H1 (cell line): ENCODE measurements at regions not wholly inside any gene's neighbourhood (a gene's known extent, or its start where the extent isn't known, plus 50 kb on each side); places are given as distances from the start of the nearest gene placed in this dataset.

Experiments used
- CTCF ChIA-PET: fragments of 300-600 bp; sonication (Branson Sonifier 250); formaldehyde crosslinking; loops from one replicate; lab custom pipeline; 2021; ENCODE audit not compliant: partially characterized antibody; lab: Charles Lee
- POLR2A ChIA-PET: fragments of 300-600 bp; sonication (Branson Sonifier 250); formaldehyde crosslinking; loops from one replicate; lab custom pipeline; 2021; ENCODE audit warnings: inconsistent platforms; ENCODE audit not compliant: partially characterized antibody; lab: Charles Lee
- DNase-seq, 2 experiments: peaks; one replicate each; pipeline versions ENCODE4 v3.0.0 to v3.0.0-alpha.2; 2010 to 2022; ENCODE audit warnings: low spot score in 2 of 2, low read depth in 1 of 2, mixed read lengths in 1 of 2
- FAIRE-seq: peaks from 2 replicates; lab custom pipeline; 2011; peaks lifted over from hg19 to GRCh38; lab: Jason Lieb, UNC
- H2AFZ ChIP-seq: 2 replicates; pipeline ENCODE4 v1.8.1; 2012; ENCODE audit warnings: low read length, inconsistent platforms
- H2AK5ac ChIP-seq: 2 replicates; pipeline ENCODE4 v1.6.1; 2013; ENCODE audit warnings: low read depth, low read length
- H2BK120ac ChIP-seq: replicated peaks from 2 replicates; pipeline ENCODE3; 2013; ENCODE audit warnings: low read depth, low read length, inconsistent platforms
- H2BK12ac ChIP-seq: 2 replicates; pipeline ENCODE4 v1.6.1; 2013; ENCODE audit warnings: low read depth, low read length
- H2BK15ac ChIP-seq: 2 replicates; pipeline ENCODE4 v1.6.1; 2013; ENCODE audit warnings: low read length
- H2BK20ac ChIP-seq: 2 replicates; pipeline ENCODE4 v1.6.1; 2013; ENCODE audit warnings: low read length
- H2BK5ac ChIP-seq: 2 replicates; pipeline ENCODE4 v1.6.1; 2013; ENCODE audit warnings: low read depth, low read length
- H3K14ac ChIP-seq: 2 replicates; pipeline ENCODE4 v1.6.1; 2013; ENCODE audit warnings: inconsistent platforms; ENCODE audit not compliant: insufficient read length
- H3K18ac ChIP-seq: 2 replicates; pipeline ENCODE4 v1.6.1; 2013; ENCODE audit warnings: low read length; ENCODE audit errors: extremely low read depth
- H3K23ac ChIP-seq: 2 replicates; pipeline ENCODE4 v1.6.1; 2013; ENCODE audit warnings: inconsistent platforms; ENCODE audit not compliant: insufficient read length
- H3K23me2 ChIP-seq: 2 replicates; pipeline ENCODE4 v1.6.1; 2013; ENCODE audit warnings: low read depth, low read length
- H3K27ac ChIP-seq: 2 replicates; pipeline ENCODE4 v1.6.1; 2011; ENCODE audit warnings: low read depth, low read length, inconsistent platforms
- H3K27me3 ChIP-seq, 4 experiments: replicated peaks in 1 of 4; 1 replicate in 1 of 4; 2 replicates in 3 of 4; pipeline versions ENCODE4 v1.6.1 to v1.8.1; 2011 to 2013; ENCODE audit warnings: low read length in 3 of 4, mild to moderate bottlenecking in 3 of 4, inconsistent platforms in 2 of 4, mixed read lengths in 2 of 4, moderate library complexity in 1 of 4; ENCODE audit not compliant: control insufficient read depth in 3 of 4, insufficient read depth in 3 of 4; ENCODE audit errors: extremely low read depth in 1 of 4
- H3K36me3 ChIP-seq, 4 experiments: 2 replicates each; pipeline versions ENCODE4 v1.6.1 to v1.8.1; 2011 to 2013; ENCODE audit warnings: mild to moderate bottlenecking in 4 of 4, low read length in 3 of 4, moderate library complexity in 2 of 4, control low read depth in 1 of 4, inconsistent platforms in 1 of 4; ENCODE audit not compliant: insufficient read depth in 4 of 4, control insufficient read depth in 2 of 4
- H3K4ac ChIP-seq: replicated peaks from 2 replicates; pipeline ENCODE3; 2013; ENCODE audit warnings: low read length, low read depth, mixed read lengths, inconsistent platforms; ENCODE audit not compliant: insufficient read length
- H3K4me1 ChIP-seq, 4 experiments: replicated peaks in 1 of 4; 1 replicate in 1 of 4; 2 replicates in 3 of 4; pipeline versions ENCODE4 v1.6.1 to v1.8.1; 2011 to 2013; ENCODE audit warnings: low read length in 3 of 4, inconsistent platforms in 2 of 4, mixed read lengths in 1 of 4; ENCODE audit not compliant: insufficient read depth in 4 of 4, control insufficient read depth in 3 of 4
- H3K4me2 ChIP-seq, 2 experiments: 2 replicates each; pipeline versions ENCODE4 v1.6.1 to v1.8.1; 2011 to 2013; ENCODE audit warnings: low read depth in 2 of 2, low read length in 2 of 2, control low read depth in 1 of 2, inconsistent platforms in 1 of 2, mild to moderate bottlenecking in 1 of 2; ENCODE audit not compliant: insufficient read depth in 1 of 2
- H3K4me3 ChIP-seq, 4 experiments: fragments of 200-600, 300-600 bp in 1 of 4; sonication (generic), shearing (Covaris generic), sonication (Bioruptor Twin) in 1 of 4; 2 replicates each; pipeline versions ENCODE4 v1.5.1 to v1.8.1; 2011 to 2016; ENCODE audit warnings: low read length in 4 of 4, low read depth in 3 of 4, control low read depth in 2 of 4, inconsistent platforms in 2 of 4, mild to moderate bottlenecking in 2 of 4, mixed read lengths in 1 of 4, moderate library complexity in 1 of 4; ENCODE audit not compliant: insufficient read depth in 2 of 4; ENCODE audit errors: extremely low read depth in 1 of 4
- H3K56ac ChIP-seq: replicated peaks from 2 replicates; pipeline ENCODE3; 2013; ENCODE audit warnings: low read depth, mild to moderate bottlenecking, mixed read lengths, low read length, inconsistent platforms; ENCODE audit not compliant: insufficient read length
- H3K79me1 ChIP-seq: 2 replicates; pipeline ENCODE4 v1.6.1; 2013; ENCODE audit warnings: low read depth, low read length, control low read depth
- H3K79me2 ChIP-seq, 2 experiments: 2 replicates each; pipeline versions ENCODE4 v1.6.1 to v1.8.1; 2012 to 2013; ENCODE audit warnings: low read length in 2 of 2, mild to moderate bottlenecking in 2 of 2, inconsistent platforms in 1 of 2; ENCODE audit not compliant: insufficient read depth in 2 of 2, control insufficient read depth in 1 of 2
- H3K9ac ChIP-seq, 4 experiments: replicated peaks in 1 of 4; 1 replicate in 1 of 4; 2 replicates in 3 of 4; pipeline versions ENCODE4 v1.6.1 to v1.8.1; 2011 to 2013; ENCODE audit warnings: low read depth in 3 of 4, low read length in 3 of 4, control low read depth in 2 of 4, mild to moderate bottlenecking in 2 of 4, moderate library complexity in 2 of 4, inconsistent platforms in 1 of 4; ENCODE audit errors: extremely low read depth in 1 of 4
- H3K9me3 ChIP-seq, 2 experiments: 2 replicates each; pipeline versions ENCODE4 v1.6.1 to v1.8.1; 2012 to 2013; ENCODE audit warnings: mild to moderate bottlenecking in 2 of 2, moderate library complexity in 2 of 2, control low read depth in 1 of 2, inconsistent platforms in 1 of 2, low read depth in 1 of 2, low read length in 1 of 2, mixed read lengths in 1 of 2; ENCODE audit not compliant: insufficient read depth in 2 of 2
- H4K20me1 ChIP-seq, 2 experiments: replicated peaks in 1 of 2; 2 replicates each; pipeline versions ENCODE3 to v1.8.1; 2011 to 2013; ENCODE audit warnings: inconsistent platforms in 2 of 2, low read length in 2 of 2, mild to moderate bottlenecking in 1 of 2; ENCODE audit not compliant: insufficient read depth in 2 of 2, control insufficient read depth in 1 of 2
- H4K5ac ChIP-seq: 2 replicates; pipeline ENCODE4 v1.6.1; 2013; ENCODE audit warnings: low read length, low read depth, mixed read lengths, inconsistent platforms; ENCODE audit not compliant: insufficient read length
- H4K8ac ChIP-seq: 2 replicates; pipeline ENCODE4 v1.8.0; 2013; ENCODE audit warnings: mild to moderate bottlenecking, moderate library complexity, low read length, inconsistent platforms; ENCODE audit not compliant: insufficient read depth; ENCODE audit errors: extremely low read depth
- H4K91ac ChIP-seq: replicated peaks from 2 replicates; pipeline ENCODE3; 2013; ENCODE audit warnings: low read length, mixed read lengths, inconsistent platforms; ENCODE audit not compliant: insufficient read length
- ATF2 ChIP-seq: IDR thresholded peaks from 2 replicates; pipeline ENCODE4 v1.6.1; 2012; ENCODE audit warnings: low read length, inconsistent platforms
- BCL11A ChIP-seq, 2 experiments: IDR thresholded peaks; one replicate each; pipeline ENCODE4 v1.6.1; 2011; ENCODE audit warnings: low read depth in 2 of 2, low read length in 2 of 2, mild to moderate bottlenecking in 2 of 2
- EZH2 ChIP-seq: fragments of 200-600 bp; sonication (generic); IDR thresholded peaks from 2 replicates; pipeline ENCODE4 v1.7.1; 2012; ENCODE audit warnings: low read depth, mild to moderate bottlenecking, moderate library complexity, low read length, inconsistent platforms; ENCODE audit not compliant: severe bottlenecking
- FOSL1 ChIP-seq: IDR thresholded peaks from 2 replicates; pipeline ENCODE4 v1.6.1; 2011; ENCODE audit warnings: mild to moderate bottlenecking, low read depth, low read length, moderate library complexity; ENCODE audit not compliant: insufficient read depth
- POU5F1 ChIP-seq: IDR thresholded peaks from 2 replicates; pipeline ENCODE4 v1.6.1; 2011; ENCODE audit warnings: low read depth, mild to moderate bottlenecking, low read length, moderate library complexity
- RAD21 ChIP-seq, 2 experiments: IDR thresholded peaks in 1 of 2; conservative IDR thresholded peaks in 1 of 2; 2 replicates each; pipeline ENCODE4 v1.6.1; 2011; ENCODE audit warnings: low read depth in 2 of 2, low read length in 2 of 2, improper control_type of control experiment in 1 of 2, inconsistent platforms in 1 of 2, mild to moderate bottlenecking in 1 of 2, moderate library complexity in 1 of 2
- RFX5 ChIP-seq: IDR thresholded peaks from 2 replicates; pipeline ENCODE4 v1.6.1; 2011; ENCODE audit warnings: low read depth, low read length, improper control_type of control experiment, borderline replicate concordance
- SAP30 ChIP-seq: fragments of 300-600 bp; sonication (generic); IDR thresholded peaks from 2 replicates; pipeline ENCODE4 v1.7.1; 2012; ENCODE audit warnings: low read length, moderate library complexity, mild to moderate bottlenecking, inconsistent platforms; ENCODE audit not compliant: insufficient read depth, insufficient replicate concordance
- SIN3A ChIP-seq, 2 experiments: IDR thresholded peaks in 1 of 2; conservative IDR thresholded peaks in 1 of 2; 2 replicates each; pipeline ENCODE4 v1.6.1; 2011 to 2012; ENCODE audit warnings: low read length in 2 of 2, improper control_type of control experiment in 1 of 2, low read depth in 1 of 2, mild to moderate bottlenecking in 1 of 2
- SIRT6 ChIP-seq: IDR thresholded peaks from one replicate; pipeline ENCODE4 v1.7.1; 2012; ENCODE audit warnings: low read length, inconsistent platforms
- SIX5 ChIP-seq: IDR thresholded peaks from 2 replicates; pipeline ENCODE4 v1.6.1; 2011; ENCODE audit warnings: mild to moderate bottlenecking, low read depth, low read length
- TBP ChIP-seq: IDR thresholded peaks from 2 replicates; pipeline ENCODE4 v1.6.1; 2011; ENCODE audit warnings: low read depth, low read length, improper control_type of control experiment
- WGBS, 2 experiments: shearing (Covaris generic) in 1 of 2; methylation state at CpG; one replicate each; pipeline versions ENCODE4 v1.1.6 to v1.1.7; 2013 to 2015; ENCODE audit warnings: low lambda C conversion rate in 2 of 2, mixed read lengths in 2 of 2, inconsistent platforms in 1 of 2, low coverage in 1 of 2, missing lambda C conversion rate in 1 of 2; ENCODE audit not compliant: insufficient replicate concordance in 2 of 2, insufficient coverage in 1 of 2, insufficient read length in 1 of 2; ENCODE audit errors: extremely low coverage in 1 of 2, missing lambda C conversion rate in 1 of 2; 5-methylcytosine and 5-hydroxymethylcytosine counted together

- Histone ChIP-seq H2AK5ac (no peak overlapping the region), H2BK12ac (no peak overlapping the region), H3K14ac (no peak overlapping the region), H3K4me1 (no peaks in the 10 kb centered on the region), H3K4ac (no peak overlapping the region), H4K91ac (no peak overlapping the region), H4K20me1 (no peaks in the 10 kb centered on the region), H3K79me1 (no peaks in the 10 kb centered on the region), H3K4me3 (no peak overlapping the region), H3K9ac (no peak overlapping the region), H3K27ac (no peak overlapping the region), H4K8ac (no peak overlapping the region), H4K5ac (no peak overlapping the region), H3K4me2 (no peak overlapping the region), H3K27me3 (no peaks in the 10 kb centered on the region), H3K36me3 (no peaks in the 10 kb centered on the region), H2BK120ac (no peak overlapping the region), H3K23me2 (no peaks in the 10 kb centered on the region), H3K18ac (no peak overlapping the region), H2BK5ac (no peak overlapping the region), H3K9me3 (no peaks in the 10 kb centered on the region), H3K23ac (no peak overlapping the region), H3K79me2 (no peaks in the 10 kb centered on the region), H2BK20ac (no peak overlapping the region), H3K56ac (no peak overlapping the region), H2AFZ (no peak overlapping the region), H2BK15ac (no peak overlapping the region)
- FAIRE-seq = no peak
- WGBS, 2 experiments = 91% methylated on average over 3 of the region's 3 CpGs; no CpG with 5 or more reads in 1 of the 2 experiments
- DNase-seq = no peak
- CTCF ChIA-PET = interaction anchor here (0.5 to 2.3 kb wide), 15 partner anchors 8 to 973 kb away, joined by 3 to 11 read pairs (median 4); no protein-coding TSS in a partner anchor
- POLR2A ChIA-PET = no interaction called here
- TF ChIP-seq SIRT6 = no peak
- no peak for TF ChIP-seq FOSL1
- TF ChIP-seq EZH2 = no peak
- no peak for TF ChIP-seq SIN3A (conservative IDR thresholded peaks at IDR 0.05 in 1 of 2, IDR thresholded peaks at IDR 0.05 in 1 of 2; ENCODE audit: low read depth in 1 of 2, low read length in 2 of 2)
- no peak for TF ChIP-seq SAP30
- no peak for TF ChIP-seq SIX5
- TF ChIP-seq POU5F1 = no peak
- TF ChIP-seq RAD21 (IDR thresholded peaks at IDR 0.05 in 1 of 2, conservative IDR thresholded peaks at IDR 0.05 in 1 of 2; ENCODE audit: low read depth in 2 of 2, low read length in 2 of 2) = peak; percentile 18 to 24; a peak in 2 of 4 replicates
- TF ChIP-seq BCL11A (IDR thresholded peaks at IDR 0.05; ENCODE audit: low read depth in 2 of 2, low read length in 2 of 2) = no peak
- TF ChIP-seq ATF2 = no peak
- no peak for TF ChIP-seq TBP
- no peak for TF ChIP-seq RFX5
Observed at GRCh38 chr3:146966124-146966523, 361.0 kb upstream of the PLSCR5 start.
